WERI-Rb-1 (cell line): ENCODE measurements at regions not wholly inside any gene's neighbourhood (a gene's known extent, or its start where the extent isn't known, plus 50 kb on each side); places are given as distances from the start of the nearest gene placed in this dataset.

Experiments used
- DNase-seq: peaks from one replicate; pipeline ENCODE4 v3.0.0-alpha.2; 2020
- H3K27ac ChIP-seq: fragments of 250-450 bp; sonication (Bioruptor Pico); 2 replicates; pipeline ENCODE4 v1.5.1; 2020; ENCODE audit warnings: mild to moderate bottlenecking, moderate library complexity
- H3K27me3 ChIP-seq: fragments of 250-450 bp; sonication (Bioruptor Pico); 2 replicates; pipeline ENCODE4 v1.5.1; 2021; ENCODE audit warnings: mild to moderate bottlenecking, low read depth, moderate library complexity; ENCODE audit not compliant: insufficient read depth, severe bottlenecking
- H3K36me3 ChIP-seq: fragments of 250-450 bp; sonication (Bioruptor Pico); 2 replicates; pipeline ENCODE4 v1.5.1; 2020; ENCODE audit warnings: mild to moderate bottlenecking, moderate library complexity
- H3K4me3 ChIP-seq: 2 replicates; pipeline ENCODE4 v1.5.1; 2011; ENCODE audit warnings: low read depth, mild to moderate bottlenecking, control low read depth, low read length
- H3K9me3 ChIP-seq: fragments of 250-450 bp; sonication (Bioruptor Pico); 2 replicates; pipeline ENCODE4 v1.5.1; 2021; ENCODE audit warnings: mild to moderate bottlenecking, moderate library complexity; ENCODE audit not compliant: severe bottlenecking
- TF ChIP-seq, protein P1 (sequence below): IDR thresholded peaks from 2 replicates; pipeline ENCODE4 v1.5.1; 2011; ENCODE audit warnings: low read depth, mild to moderate bottlenecking, control low read depth, inconsistent platforms, low read length

DNA sequence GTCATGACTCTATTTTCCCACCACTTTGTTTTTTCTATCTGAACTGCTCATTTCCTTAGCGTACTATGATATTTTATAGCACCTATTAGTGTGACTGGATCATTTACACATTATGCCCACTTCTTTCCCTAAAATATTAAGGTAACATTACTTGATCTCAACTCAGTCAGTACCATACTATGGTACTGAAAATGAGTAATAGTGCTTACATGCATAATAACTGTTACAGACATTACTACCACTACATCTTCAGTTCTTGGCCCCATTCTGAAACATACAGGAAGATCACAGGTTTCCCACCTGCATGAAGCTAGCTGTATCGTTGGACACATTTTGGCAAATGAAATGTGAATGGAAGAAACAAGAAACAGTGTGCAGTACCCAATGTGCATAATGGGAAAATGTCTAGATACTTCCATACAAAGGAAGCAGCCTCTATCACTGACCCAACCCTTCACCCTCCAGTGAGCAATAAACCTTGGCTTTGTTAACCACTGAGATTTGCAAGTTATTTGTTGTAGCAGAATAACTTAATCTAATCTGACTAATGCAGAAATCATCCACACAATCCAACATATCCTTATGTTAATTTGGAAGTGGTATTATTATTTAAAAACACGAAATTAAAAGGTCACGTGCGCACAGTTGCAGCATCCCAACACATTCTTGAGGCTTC lies 108.6 kb upstream of the DOK5 start:
- DNase-seq, result no peak
- Histone ChIP-seq H3K9me3 (no peaks in the 10 kb centered on the region), H3K36me3 (no peaks in the 10 kb centered on the region), H3K27me3 (peaks cover 63% of the 10 kb centered on the region), H3K4me3 (no peak overlapping the region), H3K27ac (no peak overlapping the region)
- TF ChIP-seq, protein P1, sequence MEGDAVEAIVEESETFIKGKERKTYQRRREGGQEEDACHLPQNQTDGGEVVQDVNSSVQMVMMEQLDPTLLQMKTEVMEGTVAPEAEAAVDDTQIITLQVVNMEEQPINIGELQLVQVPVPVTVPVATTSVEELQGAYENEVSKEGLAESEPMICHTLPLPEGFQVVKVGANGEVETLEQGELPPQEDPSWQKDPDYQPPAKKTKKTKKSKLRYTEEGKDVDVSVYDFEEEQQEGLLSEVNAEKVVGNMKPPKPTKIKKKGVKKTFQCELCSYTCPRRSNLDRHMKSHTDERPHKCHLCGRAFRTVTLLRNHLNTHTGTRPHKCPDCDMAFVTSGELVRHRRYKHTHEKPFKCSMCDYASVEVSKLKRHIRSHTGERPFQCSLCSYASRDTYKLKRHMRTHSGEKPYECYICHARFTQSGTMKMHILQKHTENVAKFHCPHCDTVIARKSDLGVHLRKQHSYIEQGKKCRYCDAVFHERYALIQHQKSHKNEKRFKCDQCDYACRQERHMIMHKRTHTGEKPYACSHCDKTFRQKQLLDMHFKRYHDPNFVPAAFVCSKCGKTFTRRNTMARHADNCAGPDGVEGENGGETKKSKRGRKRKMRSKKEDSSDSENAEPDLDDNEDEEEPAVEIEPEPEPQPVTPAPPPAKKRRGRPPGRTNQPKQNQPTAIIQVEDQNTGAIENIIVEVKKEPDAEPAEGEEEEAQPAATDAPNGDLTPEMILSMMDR, result no peak

DNA sequence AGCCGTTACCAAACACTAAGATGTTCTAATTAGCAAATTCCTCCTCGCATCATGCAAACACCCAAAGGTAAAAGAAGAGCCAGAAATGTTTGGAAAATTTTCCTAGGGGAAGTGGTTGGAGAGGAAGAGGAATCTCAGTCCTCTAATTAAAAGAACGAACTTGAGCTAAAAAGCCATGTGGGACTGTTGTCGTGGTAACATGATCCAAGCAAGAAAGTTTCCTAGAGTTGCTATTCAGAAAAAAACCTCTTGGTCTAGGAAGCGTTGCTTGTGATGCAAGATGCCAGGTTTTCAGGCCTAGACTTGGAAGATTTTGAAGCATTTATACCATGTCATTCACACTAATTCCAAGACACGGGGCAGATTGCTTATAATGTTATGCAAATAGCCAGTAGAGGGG lies 106.8 kb upstream of the DOK5 start:
- Histone ChIP-seq H3K36me3 (no peaks in the 10 kb centered on the region), H3K27me3 (peaks cover 56% of the 10 kb centered on the region), H3K9me3 (no peaks in the 10 kb centered on the region), H3K27ac (no peak overlapping the region), H3K4me3 (no peak overlapping the region)
- DNase-seq, result no peak
- TF ChIP-seq, protein P1, result no peak

DNA sequence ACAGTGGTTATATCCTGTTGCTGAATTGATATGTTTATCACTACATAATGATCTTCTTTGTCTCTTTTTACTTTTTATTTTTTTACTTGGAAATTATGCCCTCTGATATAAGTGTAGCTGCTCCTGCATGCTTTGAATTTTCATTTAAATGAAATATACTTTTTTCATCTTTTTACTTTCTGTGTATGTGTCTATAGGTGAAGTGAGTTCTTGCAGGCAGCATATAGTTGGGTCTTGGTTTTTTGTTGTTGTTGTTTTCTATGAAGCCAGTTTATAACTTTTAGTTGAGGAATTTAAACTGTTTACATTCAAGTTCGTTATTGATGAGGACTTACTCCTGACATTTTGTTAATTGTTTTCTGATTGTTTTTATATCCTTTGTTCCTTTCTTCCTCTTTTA lies 103.1 kb upstream of the DOK5 start:
- TF ChIP-seq, protein P1, result no peak
- H3K9me3 ChIP-seq, result no peaks in the 10 kb centered on the region
- H3K27me3 ChIP-seq, result peaks cover 29% of the 10 kb centered on the region
- H3K36me3 ChIP-seq, result no peaks in the 10 kb centered on the region
- no peak overlapping the region for H3K4me3 ChIP-seq
- DNase-seq, result no peak
- H3K27ac ChIP-seq, result no peak overlapping the region

DNA sequence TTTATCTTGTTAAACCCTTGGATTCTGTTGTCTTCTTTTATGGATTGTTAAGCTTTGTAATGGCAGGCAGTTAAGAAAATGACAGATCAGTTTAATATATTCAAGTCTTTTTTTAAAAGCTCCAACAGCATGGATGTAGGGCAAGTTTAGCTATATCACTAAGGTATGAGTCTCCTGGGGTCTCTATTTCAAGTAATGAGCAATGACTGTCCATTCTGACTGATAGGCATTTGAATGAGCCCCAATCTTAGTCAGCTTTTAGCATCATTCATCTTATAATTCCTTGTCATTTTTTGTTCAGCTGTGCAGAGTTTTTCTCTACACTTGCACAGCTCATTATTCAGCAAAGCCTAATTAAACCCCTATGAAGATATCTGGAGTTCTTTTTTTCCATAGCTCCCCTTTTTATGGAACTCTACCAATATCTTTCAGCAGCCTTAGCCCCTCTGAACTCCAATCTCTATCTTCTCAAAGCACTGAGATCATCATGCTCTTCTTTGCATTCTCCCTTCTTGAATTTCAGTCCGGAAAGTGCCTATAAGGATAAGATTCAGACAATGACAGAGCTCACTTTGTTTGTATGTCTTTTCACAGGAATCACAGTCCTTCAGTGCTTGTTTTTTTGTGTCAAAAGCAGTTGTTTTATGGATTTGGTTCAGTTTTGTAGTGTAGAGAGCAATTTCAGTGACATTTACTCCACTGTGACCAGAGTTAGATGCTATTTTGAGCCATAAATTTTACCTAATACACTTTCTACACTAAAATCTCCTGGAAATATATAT lies 97.2 kb upstream of the DOK5 start:
- TF ChIP-seq, protein P1, result no peak
- H3K27ac ChIP-seq, result no peak overlapping the region
- H3K27me3 ChIP-seq, result peaks cover 22% of the 10 kb centered on the region
- no peak for DNase-seq
- H3K4me3 ChIP-seq, result no peak overlapping the region
- H3K9me3 ChIP-seq, result no peaks in the 10 kb centered on the region
- no peaks in the 10 kb centered on the region for H3K36me3 ChIP-seq

DNA sequence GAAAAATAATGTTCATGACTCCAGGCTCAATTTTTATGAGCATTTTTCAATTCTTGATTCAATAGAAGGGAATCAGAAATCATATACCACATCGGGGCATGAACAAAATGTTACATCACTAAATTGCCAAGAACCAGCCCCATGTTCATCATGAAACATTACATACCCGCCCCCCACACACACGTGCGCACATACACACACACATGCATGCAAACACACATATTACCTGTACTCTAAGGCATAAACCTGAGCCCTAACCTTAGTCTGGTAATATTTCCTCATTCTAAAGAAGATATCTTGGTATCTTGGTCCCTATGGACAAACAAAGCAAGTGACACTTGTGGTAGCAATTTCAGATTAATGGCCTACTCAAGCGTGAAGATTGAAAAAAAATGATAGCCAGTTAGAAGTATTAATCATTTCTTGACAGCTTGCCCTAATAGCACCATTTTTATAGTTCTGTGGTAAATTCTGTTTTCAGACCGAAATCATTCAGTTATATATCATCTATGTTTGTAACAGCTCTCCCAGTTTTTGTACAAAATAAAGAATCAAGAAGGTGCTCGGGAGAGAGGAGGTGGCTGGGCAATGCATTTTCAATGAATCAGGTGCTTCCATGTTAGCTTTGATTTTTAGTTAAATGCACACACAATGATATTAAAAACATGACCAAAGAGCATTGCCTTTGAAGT lies 95.4 kb upstream of the DOK5 start:
- TF ChIP-seq, protein P1, result no peak
- no peaks in the 10 kb centered on the region for H3K9me3 ChIP-seq
- DNase-seq, result no peak

More for the DNA sequence above, 95.4 kb upstream of the DOK5 start:
- Histone ChIP-seq H3K27me3 (peaks cover 37% of the 10 kb centered on the region), H3K4me3 (no peak overlapping the region), H3K36me3 (no peaks in the 10 kb centered on the region), H3K27ac (no peak overlapping the region)
